SK-N-SH (cell line): ENCODE measurements at regions not wholly inside any gene's neighbourhood (a gene's known extent, or its start where the extent isn't known, plus 50 kb on each side); places are given as distances from the start of the nearest gene placed in this dataset.

Source experiments
- CTCF ChIA-PET: fragments of 300-600, 350-600 bp; formaldehyde crosslinking; extraction: SDS; loops from one replicate; lab custom pipeline; 2021; lab: Yijun Ruan, JAX
- POLR2A ChIA-PET: fragments of 350-600 bp; sonication (Branson Sonifier 250); formaldehyde crosslinking; extraction: SDS; loops from one replicate; lab custom pipeline; 2020; ENCODE audit warnings: antibody characterized with exemption, inconsistent platforms; lab: Yijun Ruan, JAX
- DNase-seq: peaks from one replicate; pipeline ENCODE4 v3.0.0; 2012
- H2AFZ ChIP-seq: fragments of 200-600 bp; sonication (generic); 2 replicates; pipeline ENCODE4 v1.8.1; 2016; ENCODE audit warnings: antibody characterized with exemption, mild to moderate bottlenecking, low read depth
- H3F3A ChIP-seq: fragments of 200-600 bp; sonication (generic); replicated peaks from 2 replicates; pipeline ENCODE3; 2016; ENCODE audit warnings: antibody characterized with exemption, mild to moderate bottlenecking; ENCODE audit not compliant: insufficient read depth
- H3K27ac ChIP-seq, 2 experiments: fragments of 200-500 bp in 1 of 2; fragments of 200-600 bp in 1 of 2; sonication (Bioruptor generic) in 1 of 2; sonication (generic), shearing (Covaris generic) in 1 of 2; 2 replicates each; pipeline versions ENCODE4 v1.5.1 to v1.6.1; 2014 to 2016; ENCODE audit warnings: low read depth in 2 of 2, inconsistent platforms in 1 of 2, low read length in 1 of 2, mild to moderate bottlenecking in 1 of 2, mixed read lengths in 1 of 2
- H3K27me3 ChIP-seq: fragments of 200-600 bp; sonication (generic), shearing (Covaris generic); 2 replicates; pipeline ENCODE4 v1.6.1; 2016; ENCODE audit warnings: mixed run types; ENCODE audit not compliant: insufficient read depth
- H3K36me3 ChIP-seq, 2 experiments: fragments of 200-500 bp in 1 of 2; fragments of 200-600 bp in 1 of 2; sonication (Bioruptor generic) in 1 of 2; sonication (generic) in 1 of 2; replicated peaks in 1 of 2; 2 replicates each; pipeline versions ENCODE3 to v1.5.1; 2014 to 2016; ENCODE audit warnings: low read length in 1 of 2, mild to moderate bottlenecking in 1 of 2; ENCODE audit not compliant: insufficient read depth in 2 of 2, control insufficient read depth in 1 of 2
- H3K4me1 ChIP-seq, 2 experiments: fragments of 200-500 bp in 1 of 2; fragments of 200-600 bp in 1 of 2; sonication (Bioruptor generic) in 1 of 2; sonication (generic), shearing (Covaris generic) in 1 of 2; 2 replicates each; pipeline versions ENCODE4 v1.5.1 to v1.6.1; 2014 to 2016; ENCODE audit warnings: low read depth in 1 of 2, low read length in 1 of 2, mixed run types in 1 of 2; ENCODE audit not compliant: insufficient read depth in 2 of 2, control insufficient read depth in 1 of 2
- H3K4me2 ChIP-seq: fragments of 200-600 bp; sonication (generic), shearing (Covaris generic); 2 replicates; pipeline ENCODE4 v1.6.1; 2017; ENCODE audit warnings: mixed run types
- H3K4me3 ChIP-seq, 2 experiments: fragments of 200-500 bp in 1 of 2; fragments of 200-600 bp in 1 of 2; sonication (Bioruptor generic) in 1 of 2; sonication (generic), shearing (Covaris generic) in 1 of 2; 2 replicates each; pipeline versions ENCODE4 v1.5.1 to v1.8.1; 2014 to 2016; ENCODE audit warnings: low read depth in 2 of 2, inconsistent platforms in 1 of 2, low read length in 1 of 2, mild to moderate bottlenecking in 1 of 2, mixed read lengths in 1 of 2, moderate library complexity in 1 of 2
- H3K79me2 ChIP-seq: fragments of 200-600 bp; sonication (generic); 2 replicates; pipeline ENCODE4 v1.8.1; 2017; ENCODE audit warnings: mild to moderate bottlenecking; ENCODE audit not compliant: insufficient read depth
- H3K9ac ChIP-seq: fragments of 200-600 bp; sonication (generic); 2 replicates; pipeline ENCODE4 v1.6.1; 2017; ENCODE audit warnings: mixed run types
- H3K9me2 ChIP-seq: fragments of 200-600 bp; sonication (generic); 2 replicates; pipeline ENCODE4 v1.6.1; 2017; ENCODE audit warnings: mixed run types
- H3K9me3 ChIP-seq: fragments of 200-600 bp; sonication (generic); 2 replicates; pipeline ENCODE4 v1.6.1; 2017; ENCODE audit warnings: mixed run types, mild to moderate bottlenecking, moderate library complexity
- H4K20me1 ChIP-seq: fragments of 200-600 bp; sonication (generic); 2 replicates; pipeline ENCODE4 v1.6.1; 2017; ENCODE audit warnings: mild to moderate bottlenecking, mixed run types; ENCODE audit not compliant: insufficient read depth
- CHD2 ChIP-seq: fragments of 150-350 bp; IDR thresholded peaks from 2 replicates; pipeline ENCODE4 v1.6.1; 2018; ENCODE audit warnings: low read length; ENCODE audit not compliant: partially characterized antibody
- FOSL2 ChIP-seq: IDR thresholded peaks from 2 replicates; pipeline ENCODE4 v1.4.0; 2012; ENCODE audit warnings: low read depth, mild to moderate bottlenecking, moderate library complexity, borderline replicate concordance
- MXI1 ChIP-seq: IDR thresholded peaks from 2 replicates; pipeline ENCODE4 v1.6.1; 2012; ENCODE audit warnings: mild to moderate bottlenecking, low read depth, low read length, improper control_type of control experiment
- NFIC ChIP-seq: IDR thresholded peaks from 2 replicates; pipeline ENCODE4 v1.4.0; 2012; ENCODE audit warnings: borderline replicate concordance
- RAD21 ChIP-seq: IDR thresholded peaks from 2 replicates; pipeline ENCODE4 v1.6.1; 2012; ENCODE audit warnings: mild to moderate bottlenecking, low read length
- SIN3A ChIP-seq: IDR thresholded peaks from 2 replicates; pipeline ENCODE4 v1.6.1; 2012; ENCODE audit warnings: low read depth, mild to moderate bottlenecking, low read length, moderate library complexity, borderline replicate concordance
- SMC3 ChIP-seq: IDR thresholded peaks from 2 replicates; pipeline ENCODE4 v1.6.1; 2012; ENCODE audit warnings: low read depth, low read length, improper control_type of control experiment
- TAF1 ChIP-seq: IDR thresholded peaks from 2 replicates; pipeline ENCODE4 v1.6.1; 2012; ENCODE audit warnings: low read depth, mild to moderate bottlenecking, low read length, moderate library complexity, borderline replicate concordance
- YY1 ChIP-seq: IDR thresholded peaks from 2 replicates; pipeline ENCODE4 v1.4.0; 2012; ENCODE audit warnings: low read depth, mild to moderate bottlenecking
- WGBS: methylation state at CpG from one replicate; pipeline ENCODE4 v1.1.6; 2017; ENCODE audit warnings: low lambda C conversion rate; 5-methylcytosine and 5-hydroxymethylcytosine counted together
- TF ChIP-seq, protein P1 (sequence below): fragments of 200-600 bp; sonication (generic); IDR thresholded peaks from 2 replicates; pipeline ENCODE4 v1.6.1; 2017; ENCODE audit warnings: antibody characterized with exemption, mild to moderate bottlenecking, moderate library complexity

DNA sequence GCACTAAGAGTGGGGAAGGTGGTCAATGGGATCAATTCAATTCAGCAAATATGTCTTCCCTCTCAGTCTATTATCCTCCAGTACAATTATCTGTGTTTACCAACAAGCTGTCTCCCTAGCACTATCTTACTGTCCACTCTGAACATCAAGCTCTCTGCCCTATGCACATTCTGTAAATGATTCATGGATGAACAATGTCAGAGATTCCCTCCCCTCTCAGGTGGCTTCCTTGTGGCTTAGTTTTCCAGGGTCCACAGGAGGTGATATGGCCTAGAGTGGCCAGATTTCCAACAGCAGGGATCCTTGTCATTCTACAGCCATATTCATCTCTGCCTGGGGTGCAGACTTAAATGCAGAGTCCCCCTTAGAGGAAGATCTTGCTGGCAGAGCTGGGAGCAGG, 225.1 kb downstream of the UACA start:
- Histone ChIP-seq H3K9me3 (no peaks in the 10 kb centered on the region), H3K27me3 (no peaks in the 10 kb centered on the region; the same call in none of the 2 replicates), H3K4me2 (no peak overlapping the region), H2AFZ (no peak overlapping the region), H3F3A (peaks cover 5% of the 10 kb centered on the region), H3K9ac (no peak overlapping the region), H3K27ac (no peak overlapping the region), H3K9me2 (no peaks in the 10 kb centered on the region), H3K36me3 (no peaks in the 10 kb centered on the region), H3K4me3 (no peak overlapping the region), H3K79me2 (no peaks in the 10 kb centered on the region), H4K20me1 (no peaks in the 10 kb centered on the region)
- TF ChIP-seq FOSL2 (0 out of 2 replicates have a peak, but pooled peaks have one; percentile 9), RAD21 (no peak)
- TF ChIP-seq, all 33 proteins: peak for 1
- DNase-seq: no peak
- CTCF ChIA-PET: interaction anchor here (1.3 kb wide), 1 partner anchor 50 kb away, joined by 3 read pairs; no protein-coding TSS in a partner anchor
- POLR2A ChIA-PET: no interaction called here
- H3K4me1 ChIP-seq: peaks cover 0 to 15% of the 10 kb centered on the region in 2 experiments; a peak in 2 of 4 replicates

DNA sequence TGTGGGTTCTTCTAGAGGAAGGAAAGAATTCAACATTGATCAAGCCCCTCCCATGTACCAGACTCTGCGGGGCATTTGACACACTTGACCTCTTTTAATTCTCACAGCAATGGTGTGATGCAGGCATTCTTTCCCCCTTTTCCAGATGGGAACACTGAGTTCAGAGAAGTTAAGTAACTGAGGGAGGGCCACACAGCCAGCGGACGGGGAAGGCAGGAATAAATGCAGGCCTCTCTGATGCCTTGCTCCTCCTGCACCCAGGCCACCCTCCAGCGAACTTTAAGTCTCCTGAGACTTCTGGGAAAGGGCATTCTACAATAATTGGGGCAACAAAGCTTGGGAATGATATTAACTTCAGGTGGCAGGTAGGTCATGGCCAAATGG, 227.4 kb downstream of the UACA start:
- peaks cover 0 to 15% of the 10 kb centered on the region in 2 experiments; a peak in 2 of 4 replicates for H3K4me1 ChIP-seq
- no peaks in the 10 kb centered on the region for H3K9me2 ChIP-seq
- H3K27ac ChIP-seq: no peak overlapping the region
- H3K4me3 ChIP-seq: no peak overlapping the region
- H3K9me3 ChIP-seq: no peaks in the 10 kb centered on the region
- POLR2A ChIA-PET: no interaction called here
- no peak overlapping the region for H3K9ac ChIP-seq
- no peaks in the 10 kb centered on the region; the same call in none of the 2 replicates for H3K27me3 ChIP-seq
- H3K4me2 ChIP-seq: no peak overlapping the region
- no peaks in the 10 kb centered on the region for H3K79me2 ChIP-seq
- CTCF ChIA-PET: interaction anchor here (0.8 to 1.6 kb wide), 2 partner anchors 8 to 23 kb away, joined by 3 read pairs; no protein-coding TSS in a partner anchor
- 85% methylated on average over 4 of the region's 4 CpGs for WGBS
- no peaks in the 10 kb centered on the region for H4K20me1 ChIP-seq
- no peaks in the 10 kb centered on the region for H3K36me3 ChIP-seq
- H2AFZ ChIP-seq: no peak overlapping the region
- H3F3A ChIP-seq: peaks cover 5% of the 10 kb centered on the region
- no peak for TF ChIP-seq MXI1
- TF ChIP-seq, all 33 proteins: peak for 0
- no peak for DNase-seq

DNA sequence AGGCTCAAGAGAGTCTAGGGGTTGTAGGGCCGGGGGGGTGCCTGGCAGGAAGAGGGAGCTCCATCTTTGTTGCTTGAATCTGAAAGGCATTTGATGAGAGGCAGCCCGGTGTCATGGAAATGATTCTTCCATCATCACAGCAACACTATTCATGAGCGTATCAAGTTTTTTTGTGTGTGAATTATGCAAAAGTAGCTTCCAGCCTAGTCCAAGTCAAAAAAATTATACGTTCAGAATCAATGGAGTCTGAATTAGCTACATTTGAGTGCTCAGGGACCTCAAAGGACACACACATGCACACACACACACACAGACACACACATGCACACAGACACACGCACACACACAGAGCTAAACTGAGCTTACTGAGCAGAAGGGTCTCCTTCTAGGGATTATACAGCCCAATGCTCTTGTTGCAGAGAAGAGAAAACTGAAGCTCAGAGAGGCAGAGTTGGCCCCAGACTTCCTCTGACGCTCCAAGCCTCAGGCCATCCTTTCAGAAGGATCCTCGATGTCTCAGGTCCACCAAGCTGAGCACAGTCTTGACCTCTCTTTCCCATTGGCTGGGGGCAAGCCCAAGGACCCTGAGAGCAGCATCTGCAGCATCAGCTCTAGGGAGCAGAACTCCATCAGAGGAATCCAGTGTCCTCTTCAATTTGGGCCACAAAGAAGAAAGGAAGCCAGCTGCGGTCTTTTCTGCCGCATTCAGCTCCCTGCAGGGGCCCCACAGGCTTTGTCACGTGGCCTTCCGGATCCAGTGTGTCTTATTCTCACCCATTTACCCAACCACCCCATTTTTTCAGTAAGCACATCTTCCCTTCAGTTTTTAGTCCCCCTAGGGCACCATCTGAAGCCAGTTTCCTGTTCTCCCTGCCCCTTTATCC, 228.0 kb downstream of the UACA start:
- H3K4me1 ChIP-seq: peaks cover 0 to 15% of the 10 kb centered on the region in 2 experiments; a peak in 2 of 4 replicates
- WGBS: 90% methylated on average over 11 of the region's 11 CpGs
- no peak for DNase-seq
- ChIA-PET POLR2A (no interaction called here), CTCF (interaction anchor here (0.8 to 1.6 kb wide), 5 partner anchors 9 to 997 kb away, joined by 3 to 4 read pairs (median 3); no protein-coding TSS in a partner anchor)
- no peak overlapping the region for H3K9ac ChIP-seq
- no peaks in the 10 kb centered on the region for H4K20me1 ChIP-seq
- H3K79me2 ChIP-seq: no peaks in the 10 kb centered on the region
- no peaks in the 10 kb centered on the region for H3K9me3 ChIP-seq
- no peak overlapping the region for H3K4me2 ChIP-seq
- H3F3A ChIP-seq: peaks cover 5% of the 10 kb centered on the region
- H3K36me3 ChIP-seq: no peaks in the 10 kb centered on the region
- H3K4me3 ChIP-seq: no peak overlapping the region
- H3K27ac ChIP-seq: no peak overlapping the region
- no peaks in the 10 kb centered on the region for H3K9me2 ChIP-seq
- no peaks in the 10 kb centered on the region; the same call in none of the 2 replicates for H3K27me3 ChIP-seq
- H2AFZ ChIP-seq: no peak overlapping the region
- TF ChIP-seq, protein P1, sequence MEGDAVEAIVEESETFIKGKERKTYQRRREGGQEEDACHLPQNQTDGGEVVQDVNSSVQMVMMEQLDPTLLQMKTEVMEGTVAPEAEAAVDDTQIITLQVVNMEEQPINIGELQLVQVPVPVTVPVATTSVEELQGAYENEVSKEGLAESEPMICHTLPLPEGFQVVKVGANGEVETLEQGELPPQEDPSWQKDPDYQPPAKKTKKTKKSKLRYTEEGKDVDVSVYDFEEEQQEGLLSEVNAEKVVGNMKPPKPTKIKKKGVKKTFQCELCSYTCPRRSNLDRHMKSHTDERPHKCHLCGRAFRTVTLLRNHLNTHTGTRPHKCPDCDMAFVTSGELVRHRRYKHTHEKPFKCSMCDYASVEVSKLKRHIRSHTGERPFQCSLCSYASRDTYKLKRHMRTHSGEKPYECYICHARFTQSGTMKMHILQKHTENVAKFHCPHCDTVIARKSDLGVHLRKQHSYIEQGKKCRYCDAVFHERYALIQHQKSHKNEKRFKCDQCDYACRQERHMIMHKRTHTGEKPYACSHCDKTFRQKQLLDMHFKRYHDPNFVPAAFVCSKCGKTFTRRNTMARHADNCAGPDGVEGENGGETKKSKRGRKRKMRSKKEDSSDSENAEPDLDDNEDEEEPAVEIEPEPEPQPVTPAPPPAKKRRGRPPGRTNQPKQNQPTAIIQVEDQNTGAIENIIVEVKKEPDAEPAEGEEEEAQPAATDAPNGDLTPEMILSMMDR: no peak
- TF ChIP-seq CHD2 (no peak), SMC3 (no peak), TAF1 (no peak), YY1 (no peak), SIN3A (no peak), NFIC (no peak)
- TF ChIP-seq, all 33 proteins: peak for 0
